Hippocampal formation (tissue), 2 donors: ENCODE measurements at regions not wholly inside any gene's neighbourhood (a gene's known extent, or its start where the extent isn't known, plus 50 kb on each side); places are given as distances from the start of the nearest gene placed in this dataset.
"Not testable (repeated sequence)": the region's sequence is repeated elsewhere in the genome, so short reads cannot be mapped to it uniquely, and the experiment has no call there.

Experiments used
- DNase-seq, 2 donors: peaks; one replicate each; lab custom pipeline; 2025; lab: John Stamatoyannopoulos, UW

DNA sequence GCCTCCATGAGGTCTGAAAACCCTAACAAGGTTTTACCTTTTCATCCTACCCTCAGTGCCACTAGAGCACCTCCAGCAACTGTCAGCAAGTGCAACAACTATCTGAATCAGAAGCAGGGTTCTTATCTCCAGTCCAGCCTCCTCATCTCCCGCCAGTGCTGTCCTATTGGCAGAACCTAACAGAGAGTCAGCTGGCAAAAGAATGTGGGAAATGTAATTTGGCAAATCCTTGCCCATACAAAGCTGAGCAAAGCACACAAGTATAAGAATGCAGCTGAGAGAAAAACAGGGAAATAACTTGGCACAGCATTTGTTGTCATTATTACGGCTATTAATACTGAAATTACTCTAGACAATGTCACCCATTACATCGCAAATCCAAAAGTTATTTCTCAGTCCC, 124.2 kb downstream of the ATP6V1G3 start:
- no peak for DNase-seq

DNA sequence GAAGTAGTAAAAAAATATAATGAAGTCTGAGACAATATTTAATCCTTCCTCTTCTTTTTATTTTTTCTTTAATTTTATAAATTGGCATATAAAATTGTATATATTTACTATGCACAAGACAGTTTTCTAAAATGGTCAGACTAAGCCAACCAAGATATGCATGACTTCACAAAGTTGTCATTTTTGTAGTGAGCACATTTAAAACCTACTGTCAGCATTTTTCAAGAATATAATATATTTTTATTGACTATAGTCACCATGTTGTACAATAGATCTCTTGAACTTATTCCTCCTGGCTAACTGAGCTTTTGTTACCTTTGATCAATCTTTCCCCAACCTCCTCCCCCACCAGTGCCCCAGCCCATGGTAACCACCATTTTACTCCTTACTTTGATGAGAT, 129.2 kb downstream of the ATP6V1G3 start:
- DNase-seq, result no peak

- DNase-seq, result no peak
Observed at GRCh38 chr1:198408716-198409115, 131.8 kb downstream of the ATP6V1G3 start.

GRCh38 chr1:198404632-198405031, 135.8 kb downstream of the ATP6V1G3 start:
- DNase-seq, result not testable (repeated sequence)

- no peak for DNase-seq
Observed at GRCh38 chr1:198400063-198400462, 140.4 kb downstream of the ATP6V1G3 start.

GRCh38 chr1:198399452-198399851, 141.0 kb downstream of the ATP6V1G3 start:
- DNase-seq, result no peak

- DNase-seq, result no peak
Observed at GRCh38 chr1:198397208-198397808, 143.2 kb downstream of the ATP6V1G3 start.

- no peak for DNase-seq
Observed at GRCh38 chr1:198391393-198392020, 149.0 kb downstream of the ATP6V1G3 start.

DNA sequence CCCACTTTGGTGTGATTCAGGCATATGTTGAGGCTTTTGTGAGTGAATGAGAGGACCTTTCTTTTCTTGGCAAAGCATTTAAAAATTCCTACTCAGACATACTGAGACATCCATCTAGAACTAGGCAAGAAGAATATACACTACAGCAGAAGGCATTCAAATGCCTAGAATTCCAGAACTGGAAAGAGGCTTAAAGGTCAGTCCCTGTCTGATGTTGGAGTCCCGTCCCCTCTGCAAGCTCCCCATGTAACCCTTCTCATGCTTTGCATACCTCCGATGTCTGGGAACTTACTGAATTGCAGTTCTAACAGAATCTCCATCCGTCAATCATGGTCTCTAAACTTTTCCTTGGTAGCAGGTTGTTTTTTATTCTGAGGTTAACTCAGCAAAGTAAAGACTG, 152.9 kb downstream of the ATP6V1G3 start:
- DNase-seq, result no peak

DNA sequence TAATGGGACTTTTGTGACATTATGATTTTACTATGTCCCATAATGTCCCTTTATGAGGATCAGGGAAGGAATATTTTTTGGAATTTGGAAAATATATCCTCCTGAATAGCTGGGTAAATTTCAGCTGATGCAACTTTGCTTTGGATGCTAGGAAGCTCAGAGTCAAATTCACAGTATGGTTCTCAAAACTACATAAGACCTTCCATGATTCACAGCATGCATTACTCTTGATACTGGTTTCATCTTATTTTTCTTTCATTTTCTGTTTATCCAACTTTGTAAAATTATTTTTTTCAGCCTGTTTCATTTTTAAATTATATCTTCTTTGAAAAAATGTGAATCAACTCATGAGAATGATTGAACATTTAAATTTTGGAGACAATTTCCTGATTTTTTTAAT, 160.2 kb downstream of the ATP6V1G3 start:
- DNase-seq, result no peak

DNA sequence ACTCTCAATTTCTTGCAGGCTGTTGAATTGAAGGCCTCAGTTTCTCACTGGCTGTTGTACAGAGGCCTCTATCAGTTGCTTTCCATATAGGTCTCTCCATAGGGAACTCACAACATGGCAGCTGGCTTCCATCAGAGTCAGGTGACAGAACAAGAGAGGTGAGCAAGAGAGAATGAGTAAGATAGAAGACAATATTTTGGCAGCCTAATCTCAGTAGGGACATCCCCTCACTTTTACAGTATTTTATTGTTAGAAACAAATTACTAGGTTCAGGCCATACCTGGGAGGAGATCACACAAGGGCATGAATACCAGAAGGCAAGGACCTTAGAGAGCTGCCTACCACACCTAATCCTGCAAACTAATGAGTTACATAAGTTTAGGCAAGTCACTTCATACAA, 162.8 kb downstream of the ATP6V1G3 start:
- DNase-seq, result no peak

DNA sequence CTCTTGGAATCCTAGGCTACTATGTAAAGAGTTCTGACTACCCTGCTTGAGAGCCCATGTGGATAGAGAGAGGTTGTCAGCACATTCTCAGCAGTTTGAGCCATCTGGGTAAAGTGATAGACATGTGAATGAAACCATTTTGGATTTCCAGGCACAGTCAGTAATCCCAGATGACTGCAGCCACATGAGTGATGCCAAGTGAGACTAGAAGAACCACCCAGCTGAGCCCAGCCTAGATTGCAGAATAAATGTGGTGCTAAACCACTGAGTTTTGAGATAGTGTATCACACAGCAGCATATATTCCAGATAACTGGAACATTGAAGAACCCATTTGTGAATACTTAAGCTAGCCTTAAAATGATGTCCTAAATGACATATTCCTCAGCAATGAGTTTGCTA, 166.2 kb downstream of the ATP6V1G3 start:
- DNase-seq, result no peak

DNA sequence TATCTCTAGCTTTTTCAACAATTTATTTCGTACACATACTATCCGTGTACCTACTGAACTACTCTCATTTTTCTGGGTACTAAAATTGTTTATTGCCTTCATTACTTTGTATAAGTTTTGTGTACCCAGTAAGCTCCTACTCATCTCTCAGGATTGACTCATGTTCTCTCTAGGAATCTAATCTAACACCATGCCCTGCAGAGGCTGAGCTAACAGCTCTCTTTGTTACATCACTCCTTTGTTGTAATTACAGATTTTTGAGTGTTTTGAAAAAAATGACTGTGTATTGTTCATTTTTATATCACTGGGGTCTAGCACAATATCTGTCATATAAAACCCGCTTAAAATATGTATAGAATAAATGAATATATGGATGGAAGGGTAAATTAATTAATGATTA, 167.1 kb downstream of the ATP6V1G3 start:
- DNase-seq, result no peak
